Natural killer cell (primary cell): ENCODE measurements at regions not wholly inside any gene's neighbourhood (a gene's known extent, or its start where the extent isn't known, plus 50 kb on each side); places are given as distances from the start of the nearest gene placed in this dataset.

Source experiments
- ATAC-seq, 3 donors: fragments of 150-1000 bp in 2 of 3; fragments of 200-7000 bp in 1 of 3; cut with Tn5 transposase; 1 replicate in 1 of 3; 2 replicates in 2 of 3; pipeline ENCODE4 v1.10.0; 2021; ENCODE audit warnings: mild to moderate bottlenecking in 2 of 3, moderate library complexity in 2 of 3
- DNase-seq, 2 donors: peaks; one replicate each; pipeline versions ENCODE4 v3.0.0 to v3.0.0-alpha.2; 2013 to 2021; ENCODE audit warnings: mixed read lengths in 1 of 2
- H3K27ac ChIP-seq: one replicate; pipeline ENCODE4 v1.5.1; 2013; ENCODE audit warnings: mild to moderate bottlenecking, low read length
- H3K27me3 ChIP-seq: one replicate; pipeline ENCODE4 v1.6.1; 2013; ENCODE audit warnings: low read length; ENCODE audit not compliant: control insufficient read depth, insufficient read depth
- H3K36me3 ChIP-seq: one replicate; pipeline ENCODE4 v1.6.1; 2013; ENCODE audit warnings: low read length; ENCODE audit not compliant: control insufficient read depth, insufficient read depth
- H3K4me1 ChIP-seq: one replicate; pipeline ENCODE4 v1.6.1; 2013; ENCODE audit warnings: low read length; ENCODE audit not compliant: control insufficient read depth, insufficient read depth
- H3K4me3 ChIP-seq: one replicate; pipeline ENCODE4 v1.5.1; 2013; ENCODE audit warnings: low read length
- H3K9me3 ChIP-seq: one replicate; pipeline ENCODE4 v1.6.1; 2013; ENCODE audit warnings: low read length; ENCODE audit not compliant: control insufficient read depth, insufficient read depth
- H3K27ac Mint-ChIP-seq, 2 donors: one replicate each; pipeline ENCODE4 v1.8.0; 2022; ENCODE audit warnings: mild to moderate bottlenecking in 2 of 2, mixed read lengths in 2 of 2, moderate library complexity in 1 of 2
- H3K27me3 Mint-ChIP-seq, 2 donors: one replicate each; pipeline ENCODE4 v1.8.0; 2022; ENCODE audit warnings: low read depth in 2 of 2, mixed read lengths in 2 of 2
- H3K36me3 Mint-ChIP-seq: one replicate; pipeline ENCODE4 v1.8.0; 2022; ENCODE audit warnings: mixed read lengths
- H3K4me1 Mint-ChIP-seq, 2 donors: one replicate each; pipeline ENCODE4 v1.8.0; 2022; ENCODE audit warnings: mixed read lengths in 2 of 2
- H3K4me3 Mint-ChIP-seq: one replicate; pipeline ENCODE4 v1.8.0; 2022; ENCODE audit warnings: mild to moderate bottlenecking, moderate library complexity, mixed read lengths
- H3K9me3 Mint-ChIP-seq, 2 donors: one replicate each; pipeline ENCODE4 v1.8.0; 2022; ENCODE audit warnings: mixed read lengths in 2 of 2
- CTCF ChIP-seq: fragments of 200-600 bp; IDR thresholded peaks from one replicate; pipeline ENCODE4 v1.8.0; 2022; ENCODE audit warnings: antibody characterized with exemption
- WGBS: methylation state at CpG from one replicate; pipeline ENCODE4 v1.1.7; 2013; ENCODE audit warnings: missing lambda C conversion rate; ENCODE audit not compliant: insufficient coverage; 5-methylcytosine and 5-hydroxymethylcytosine counted together
- intact Hi-C: fragments of 100-400 bp; cut with micrococcal nuclease; formaldehyde crosslinking; loops from one replicate; pipeline ENCODE4 v1.14.2; 2022

- intact Hi-C loops = no loop called here
- H3K27me3 ChIP-seq = no peaks in the 10 kb centered on the region
- ATAC-seq (no peak), DNase-seq (no peak)
- no peaks in the 10 kb centered on the region for H3K4me1 ChIP-seq
- no peak overlapping the region for H3K4me3 ChIP-seq
- peaks cover 7 to 10% of the 10 kb centered on the region in 2 donors for H3K9me3 Mint-ChIP-seq
- H3K27me3 Mint-ChIP-seq = no peaks in the 10 kb centered on the region
- H3K4me1 Mint-ChIP-seq = peaks cover 0 to 4% of the 10 kb centered on the region in 2 donors
- no peaks in the 10 kb centered on the region for H3K36me3 Mint-ChIP-seq
- H3K27ac ChIP-seq = no peak overlapping the region
- no peak for TF ChIP-seq CTCF
- H3K27ac Mint-ChIP-seq = no peak overlapping the region
- H3K36me3 ChIP-seq = no peaks in the 10 kb centered on the region
- H3K9me3 ChIP-seq = no peaks in the 10 kb centered on the region
- no peak overlapping the region for H3K4me3 Mint-ChIP-seq
Observed at GRCh38 chr2:59502981-59503380, 1050.5 kb downstream of the BCL11A start.

- WGBS = 45% methylated on average over 1 of the region's 2 CpGs
- no peaks in the 10 kb centered on the region for H3K4me1 ChIP-seq
- intact Hi-C loops = no loop called here
- TF ChIP-seq CTCF = no peak
- Mint-ChIP-seq H3K27ac (no peak overlapping the region), H3K4me1 (no peaks in the 10 kb centered on the region), H3K36me3 (peaks cover 20% of the 10 kb centered on the region), H3K27me3 (no peaks in the 10 kb centered on the region), H3K9me3 (peaks cover 9 to 10% of the 10 kb centered on the region in 2 donors), H3K4me3 (no peak overlapping the region)
- H3K36me3 ChIP-seq = no peaks in the 10 kb centered on the region
- H3K4me3 ChIP-seq = no peak overlapping the region
- DNase-seq = no peak
- ATAC-seq = no peak
- H3K27me3 ChIP-seq = no peaks in the 10 kb centered on the region
- H3K27ac ChIP-seq = no peak overlapping the region
- H3K9me3 ChIP-seq = no peaks in the 10 kb centered on the region
Observed at GRCh38 chr2:59490994-59491393, 1062.5 kb downstream of the BCL11A start.

GRCh38 chr2:59490192-59490591, 1063.3 kb downstream of the BCL11A start:
- ATAC-seq (no peak), DNase-seq (no peak)
- Histone ChIP-seq H3K9me3 (no peaks in the 10 kb centered on the region), H3K4me3 (no peak overlapping the region), H3K27me3 (no peaks in the 10 kb centered on the region), H3K27ac (no peak overlapping the region), H3K36me3 (no peaks in the 10 kb centered on the region), H3K4me1 (no peaks in the 10 kb centered on the region)
- Mint-ChIP-seq H3K36me3 (peaks cover 13% of the 10 kb centered on the region), H3K4me1 (no peaks in the 10 kb centered on the region), H3K27me3 (no peaks in the 10 kb centered on the region), H3K27ac (no peak overlapping the region), H3K4me3 (no peak overlapping the region), H3K9me3 (peaks cover 4 to 6% of the 10 kb centered on the region in 2 donors)
- no peak for TF ChIP-seq CTCF
- intact Hi-C loops = no loop called here
- 66% methylated on average over 2 of the region's 2 CpGs for WGBS

GRCh38 chr2:59484673-59485072, 1068.8 kb downstream of the BCL11A start:
- no peak for DNase-seq
- Histone ChIP-seq H3K27ac (no peak overlapping the region), H3K4me3 (no peak overlapping the region), H3K4me1 (no peaks in the 10 kb centered on the region), H3K9me3 (no peaks in the 10 kb centered on the region), H3K27me3 (no peaks in the 10 kb centered on the region), H3K36me3 (no peaks in the 10 kb centered on the region)
- no peaks in the 10 kb centered on the region for H3K4me1 Mint-ChIP-seq
- intact Hi-C loops = no loop called here
- H3K4me3 Mint-ChIP-seq = no peak overlapping the region
- peaks cover 2 to 5% of the 10 kb centered on the region in 2 donors for H3K9me3 Mint-ChIP-seq
- no peaks in the 10 kb centered on the region for H3K27me3 Mint-ChIP-seq
- H3K36me3 Mint-ChIP-seq = no peaks in the 10 kb centered on the region
- no peak overlapping the region for H3K27ac Mint-ChIP-seq
- no peak for TF ChIP-seq CTCF
- ATAC-seq = no peak
- WGBS = 90% methylated on average over 3 of the region's 3 CpGs
